CD14-positive monocyte (primary cell): ENCODE measurements at regions not wholly inside any gene's neighbourhood (a gene's known extent, or its start where the extent isn't known, plus 50 kb on each side); places are given as distances from the start of the nearest gene placed in this dataset.

Experiments used
- DNase-seq, 3 donors: peaks; one replicate each; pipeline ENCODE4 v3.0.0-alpha.2; 2011 to 2022
- H2AFZ ChIP-seq: 2 replicates; pipeline ENCODE4 v1.6.0; 2012; ENCODE audit warnings: mild to moderate bottlenecking, low read depth, low read length, inconsistent platforms; ENCODE audit not compliant: insufficient read depth, poor library complexity, severe bottlenecking
- H3K27ac ChIP-seq, 2 donors: 1 replicate in 1 of 2; 2 replicates in 1 of 2; pipeline ENCODE4 v1.5.1; 2012 to 2013; ENCODE audit warnings: low read length in 2 of 2, control low read depth in 1 of 2, inconsistent platforms in 1 of 2, low read depth in 1 of 2, mild to moderate bottlenecking in 1 of 2
- H3K27me3 ChIP-seq, 2 donors: one replicate each; pipeline versions ENCODE4 v1.6.0 to v1.6.1; 2011 to 2013; ENCODE audit warnings: low read length in 2 of 2; ENCODE audit not compliant: control insufficient read depth in 2 of 2, insufficient read depth in 2 of 2
- H3K36me3 ChIP-seq, 2 donors: replicated peaks in 1 of 2; 1 replicate in 1 of 2; 2 replicates in 1 of 2; pipeline versions ENCODE4 v1.5.1 to v1.6.1; 2012 to 2013; ENCODE audit warnings: low read length in 2 of 2, control low read depth in 1 of 2, inconsistent platforms in 1 of 2, mild to moderate bottlenecking in 1 of 2; ENCODE audit not compliant: insufficient read depth in 2 of 2, control insufficient read depth in 1 of 2
- H3K4me1 ChIP-seq, 2 donors: 1 replicate in 1 of 2; 2 replicates in 1 of 2; pipeline versions ENCODE4 v1.5.1 to v1.6.1; 2012 to 2013; ENCODE audit warnings: low read length in 2 of 2, control low read depth in 1 of 2, inconsistent platforms in 1 of 2, mild to moderate bottlenecking in 1 of 2, moderate library complexity in 1 of 2; ENCODE audit not compliant: insufficient read depth in 2 of 2, control insufficient read depth in 1 of 2
- H3K4me2 ChIP-seq: replicated peaks from 2 replicates; pipeline ENCODE3; 2012; ENCODE audit warnings: low read length, moderate library complexity, mild to moderate bottlenecking; ENCODE audit not compliant: poor library complexity, severe bottlenecking; ENCODE audit errors: extremely low read depth
- H3K4me3 ChIP-seq, 3 experiments: fragments of 200-600 bp in 1 of 3; sonication (generic) in 1 of 3; replicated peaks in 1 of 3; 1 replicate in 2 of 3; 2 replicates in 1 of 3; pipeline ENCODE4 v1.5.1; 2011 to 2013; ENCODE audit warnings: low read length in 3 of 3, mild to moderate bottlenecking in 3 of 3, control low read depth in 2 of 3, low read depth in 2 of 3, inconsistent platforms in 1 of 3, moderate library complexity in 1 of 3
- H3K79me2 ChIP-seq: 2 replicates; pipeline ENCODE4 v1.6.0; 2012; ENCODE audit warnings: mild to moderate bottlenecking, control low read depth, inconsistent platforms, low read length, moderate library complexity; ENCODE audit not compliant: insufficient read depth
- H3K9ac ChIP-seq: 2 replicates; pipeline ENCODE4 v1.6.0; 2017; ENCODE audit warnings: low read length, mild to moderate bottlenecking; ENCODE audit not compliant: insufficient read depth, poor library complexity, severe bottlenecking
- H3K9me3 ChIP-seq, 2 donors: replicated peaks in 1 of 2; 1 replicate in 1 of 2; 2 replicates in 1 of 2; pipeline versions ENCODE4 v1.5.1 to v1.6.1; 2012 to 2013; ENCODE audit warnings: low read length in 2 of 2, control low read depth in 1 of 2; ENCODE audit not compliant: control insufficient read depth in 1 of 2, insufficient read depth in 1 of 2
- H4K20me1 ChIP-seq: 2 replicates; pipeline ENCODE4 v1.6.0; 2012; ENCODE audit warnings: mild to moderate bottlenecking, low read length, control low read depth, moderate library complexity; ENCODE audit not compliant: insufficient read depth
- H3K27ac Mint-ChIP-seq, 7 donors: one replicate each; pipeline ENCODE4 v1.8.0; 2020; ENCODE audit warnings: mild to moderate bottlenecking in 7 of 7, mixed read lengths in 7 of 7, moderate library complexity in 6 of 7, inconsistent platforms in 2 of 7
- H3K27me3 Mint-ChIP-seq, 3 donors: one replicate each; pipeline ENCODE4 v1.8.0; 2021 to 2022; ENCODE audit warnings: low read depth in 3 of 3, mild to moderate bottlenecking in 3 of 3, mixed read lengths in 3 of 3, moderate library complexity in 3 of 3, inconsistent platforms in 1 of 3
- H3K36me3 Mint-ChIP-seq, 2 donors: one replicate each; pipeline ENCODE4 v1.8.0; 2020; ENCODE audit warnings: mixed read lengths in 2 of 2, inconsistent platforms in 1 of 2, mild to moderate bottlenecking in 1 of 2
- H3K4me1 Mint-ChIP-seq: one replicate; pipeline ENCODE4 v1.8.0; 2020; ENCODE audit warnings: mild to moderate bottlenecking, mixed read lengths
- H3K4me3 Mint-ChIP-seq, 2 donors: one replicate each; pipeline ENCODE4 v1.8.0; 2020; ENCODE audit warnings: mild to moderate bottlenecking in 2 of 2, mixed read lengths in 2 of 2, moderate library complexity in 1 of 2
- H3K9me3 Mint-ChIP-seq, 7 donors: one replicate each; pipeline ENCODE4 v1.8.0; 2020 to 2022; ENCODE audit warnings: mixed read lengths in 7 of 7, mild to moderate bottlenecking in 6 of 7, moderate library complexity in 6 of 7, inconsistent platforms in 2 of 7
- WGBS: methylation state at CpG from one replicate; pipeline ENCODE4 v1.1.5; 2013; ENCODE audit warnings: missing lambda C conversion rate; ENCODE audit not compliant: insufficient coverage; 5-methylcytosine and 5-hydroxymethylcytosine counted together
- intact Hi-C, 2 donors: fragments of 100-400 bp; cut with micrococcal nuclease; formaldehyde crosslinking; loops; one replicate each; pipeline versions ENCODE4 v1.15.0 to v1.15.1; 2023
- TF ChIP-seq, protein P1 (sequence below): fragments of 200-600 bp; IDR thresholded peaks from one replicate; pipeline ENCODE4 v1.8.0; 2022; ENCODE audit warnings: antibody characterized with exemption, mild to moderate bottlenecking

DNA sequence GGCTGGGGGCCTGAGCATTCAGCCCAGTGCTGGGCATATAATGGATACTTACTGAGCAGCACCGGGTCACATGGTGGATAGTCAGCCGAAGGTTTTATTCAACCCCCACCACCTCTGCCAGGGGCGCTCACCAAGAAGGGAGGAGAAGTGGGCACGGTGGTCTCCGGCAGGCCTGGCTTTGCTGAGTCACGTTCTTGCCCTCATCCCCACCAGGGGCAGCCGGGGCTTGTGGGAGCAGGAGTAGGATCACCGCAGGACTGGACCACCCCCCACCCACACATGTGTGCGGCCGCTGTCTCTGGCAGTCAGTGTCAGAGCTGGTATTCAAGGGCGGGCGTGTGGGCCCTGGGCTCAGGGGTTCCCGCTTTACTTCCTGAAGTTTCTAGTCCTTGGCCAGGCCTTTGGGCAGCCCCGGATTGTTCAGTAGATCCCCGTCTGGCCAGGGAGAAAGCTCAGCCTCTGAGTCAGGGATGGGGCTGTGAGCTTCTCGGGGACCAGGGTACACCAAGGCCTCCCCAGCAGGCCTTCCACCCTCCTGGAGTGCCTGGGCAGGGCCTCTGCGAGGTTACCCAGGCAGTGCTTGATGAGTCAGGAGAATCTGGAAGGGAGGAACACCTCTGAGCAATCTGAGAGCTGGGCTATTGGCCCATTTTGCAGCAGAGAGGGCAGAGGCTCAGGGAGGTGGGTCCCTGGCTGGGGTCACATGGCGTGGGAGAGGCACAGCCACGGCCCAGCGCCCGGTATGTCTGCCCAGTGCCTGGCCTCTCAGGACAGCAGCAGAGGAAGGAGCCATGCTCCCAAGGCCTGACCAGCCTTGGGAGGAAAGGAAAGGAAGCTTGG is 60.6 kb downstream of the RTL6 start:
- Histone ChIP-seq H2AFZ (no peak overlapping the region), H4K20me1 (no peaks in the 10 kb centered on the region), H3K9me3 (no peaks in the 10 kb centered on the region), H3K79me2 (no peaks in the 10 kb centered on the region), H3K27me3 (no peaks in the 10 kb centered on the region), H3K36me3 (no peaks in the 10 kb centered on the region), H3K9ac (no peak overlapping the region), H3K4me1 (no peaks in the 10 kb centered on the region), H3K27ac (no peak overlapping the region), H3K4me2 (no peak overlapping the region), H3K4me3 (no peak overlapping the region)
- no peak for DNase-seq
- H3K27ac Mint-ChIP-seq: peak overlapping the region in 1 of 7 donors; percentile 53
- TF ChIP-seq, protein P1, sequence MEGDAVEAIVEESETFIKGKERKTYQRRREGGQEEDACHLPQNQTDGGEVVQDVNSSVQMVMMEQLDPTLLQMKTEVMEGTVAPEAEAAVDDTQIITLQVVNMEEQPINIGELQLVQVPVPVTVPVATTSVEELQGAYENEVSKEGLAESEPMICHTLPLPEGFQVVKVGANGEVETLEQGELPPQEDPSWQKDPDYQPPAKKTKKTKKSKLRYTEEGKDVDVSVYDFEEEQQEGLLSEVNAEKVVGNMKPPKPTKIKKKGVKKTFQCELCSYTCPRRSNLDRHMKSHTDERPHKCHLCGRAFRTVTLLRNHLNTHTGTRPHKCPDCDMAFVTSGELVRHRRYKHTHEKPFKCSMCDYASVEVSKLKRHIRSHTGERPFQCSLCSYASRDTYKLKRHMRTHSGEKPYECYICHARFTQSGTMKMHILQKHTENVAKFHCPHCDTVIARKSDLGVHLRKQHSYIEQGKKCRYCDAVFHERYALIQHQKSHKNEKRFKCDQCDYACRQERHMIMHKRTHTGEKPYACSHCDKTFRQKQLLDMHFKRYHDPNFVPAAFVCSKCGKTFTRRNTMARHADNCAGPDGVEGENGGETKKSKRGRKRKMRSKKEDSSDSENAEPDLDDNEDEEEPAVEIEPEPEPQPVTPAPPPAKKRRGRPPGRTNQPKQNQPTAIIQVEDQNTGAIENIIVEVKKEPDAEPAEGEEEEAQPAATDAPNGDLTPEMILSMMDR: no peak
- H3K9me3 Mint-ChIP-seq: no peaks in the 10 kb centered on the region
- intact Hi-C loops: no loop called here
- H3K4me3 Mint-ChIP-seq: no peak overlapping the region
- 92% methylated on average over 15 of the region's 21 CpGs for whole genome bisulfite sequencing
- H3K27me3 Mint-ChIP-seq: peaks cover 0 to 2% (median 2%) of the 10 kb centered on the region in 3 donors
- H3K36me3 Mint-ChIP-seq: no peaks in the 10 kb centered on the region
- peaks cover 1% of the 10 kb centered on the region for H3K4me1 Mint-ChIP-seq

GRCh38 chr22:44436736-44437135 is 61.3 kb downstream of the RTL6 start:
- no peaks in the 10 kb centered on the region for H3K79me2 ChIP-seq
- Mint-ChIP-seq H3K36me3 (no peaks in the 10 kb centered on the region), H3K9me3 (no peaks in the 10 kb centered on the region), H3K4me3 (no peak overlapping the region), H3K27me3 (peaks cover 0 to 3% (median 2%) of the 10 kb centered on the region in 3 donors), H3K4me1 (peaks cover 1% of the 10 kb centered on the region), H3K27ac (no peak overlapping the region)
- no peak overlapping the region for H3K27ac ChIP-seq
- no peaks in the 10 kb centered on the region for H3K27me3 ChIP-seq
- no peak overlapping the region for H3K9ac ChIP-seq
- intact Hi-C loops: no loop called here
- H3K4me1 ChIP-seq: no peaks in the 10 kb centered on the region
- no peaks in the 10 kb centered on the region for H3K9me3 ChIP-seq
- H3K36me3 ChIP-seq: no peaks in the 10 kb centered on the region
- no peak overlapping the region for H3K4me2 ChIP-seq
- TF ChIP-seq, protein P1: no peak
- H2AFZ ChIP-seq: no peak overlapping the region
- DNase-seq: peak in 1 of 3 donors; percentile 24
- no peaks in the 10 kb centered on the region for H4K20me1 ChIP-seq
- H3K4me3 ChIP-seq: no peak overlapping the region
- 51% methylated on average over 6 of the region's 8 CpGs for WGBS
